ENCODE measurements at regions not wholly inside any gene's neighbourhood (a gene's known extent, or its start where the extent isn't known, plus 50 kb on each side); places are given as distances from the start of the nearest gene placed in this dataset.

DNA sequence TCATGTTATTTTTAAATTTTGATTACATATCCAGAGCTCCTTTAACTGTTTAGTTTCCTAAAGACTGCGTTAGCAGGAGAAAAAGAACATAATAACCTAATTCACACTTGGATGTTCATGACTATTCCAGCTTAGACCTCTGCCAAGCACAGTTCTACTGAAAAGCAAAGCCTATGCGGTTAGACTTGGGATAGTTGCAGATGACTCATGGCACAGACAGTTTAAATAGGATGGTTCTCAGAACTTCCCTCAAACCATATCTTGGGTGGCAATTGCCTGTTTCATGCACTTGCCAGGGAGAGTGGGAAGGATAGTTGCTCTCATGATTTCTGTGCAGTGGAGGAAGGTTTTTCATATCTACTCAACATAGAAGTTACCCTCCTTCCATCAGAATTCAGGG lies 149.7 kb upstream of the KLHL29 start:
- TF ChIP-seq, protein P1, sequence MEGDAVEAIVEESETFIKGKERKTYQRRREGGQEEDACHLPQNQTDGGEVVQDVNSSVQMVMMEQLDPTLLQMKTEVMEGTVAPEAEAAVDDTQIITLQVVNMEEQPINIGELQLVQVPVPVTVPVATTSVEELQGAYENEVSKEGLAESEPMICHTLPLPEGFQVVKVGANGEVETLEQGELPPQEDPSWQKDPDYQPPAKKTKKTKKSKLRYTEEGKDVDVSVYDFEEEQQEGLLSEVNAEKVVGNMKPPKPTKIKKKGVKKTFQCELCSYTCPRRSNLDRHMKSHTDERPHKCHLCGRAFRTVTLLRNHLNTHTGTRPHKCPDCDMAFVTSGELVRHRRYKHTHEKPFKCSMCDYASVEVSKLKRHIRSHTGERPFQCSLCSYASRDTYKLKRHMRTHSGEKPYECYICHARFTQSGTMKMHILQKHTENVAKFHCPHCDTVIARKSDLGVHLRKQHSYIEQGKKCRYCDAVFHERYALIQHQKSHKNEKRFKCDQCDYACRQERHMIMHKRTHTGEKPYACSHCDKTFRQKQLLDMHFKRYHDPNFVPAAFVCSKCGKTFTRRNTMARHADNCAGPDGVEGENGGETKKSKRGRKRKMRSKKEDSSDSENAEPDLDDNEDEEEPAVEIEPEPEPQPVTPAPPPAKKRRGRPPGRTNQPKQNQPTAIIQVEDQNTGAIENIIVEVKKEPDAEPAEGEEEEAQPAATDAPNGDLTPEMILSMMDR (IDR thresholded peaks at IDR 0.05) = no peak
- no peak for TF ChIP-seq POLR2AphosphoS5 (IDR thresholded peaks at IDR 0.05; ENCODE audit: low read depth, low read length)
- TF ChIP-seq TCF7L2 (IDR thresholded peaks at IDR 0.05; ENCODE audit: low read depth, low read length) = no peak
- no peak for TF ChIP-seq SIN3A (IDR thresholded peaks at IDR 0.05; ENCODE audit: borderline replicate concordance, insufficient read depth, low read depth, low read length)

Measured in Panc1 (cell line).